HCT116 (cell line): ENCODE measurements at regions not wholly inside any gene's neighbourhood (a gene's known extent, or its start where the extent isn't known, plus 50 kb on each side); places are given as distances from the start of the nearest gene placed in this dataset.

ENCODE experiments used
- ATAC-seq: fragments of 200-7000 bp; cut with Tn5 transposase; 2 replicates; pipeline ENCODE4 v1.9.1; 2020; ENCODE audit warnings: mild to moderate bottlenecking, moderate library complexity
- BruUV-seq: library from RNA; stranded (reverse); fragments of 400-500 nt; replicated peaks from 2 replicates; lab custom pipeline; 2021; lab: Mats Ljungman, UMichigan
- CTCF ChIA-PET: fragments of 300-600 bp; sonication (Branson Sonifier 250); formaldehyde crosslinking; loops from one replicate; lab custom pipeline; 2021; ENCODE audit warnings: antibody characterized with exemption; lab: Charles Lee
- POLR2A ChIA-PET: fragments of 300-600, 350-600 bp; sonication (Branson Sonifier 250); formaldehyde crosslinking; loops from one replicate; lab custom pipeline; 2021; ENCODE audit warnings: antibody characterized with exemption; lab: Charles Lee
- RAD21 ChIA-PET, 2 experiments: fragments of 300-600 bp; sonication (Branson Sonifier 250); formaldehyde crosslinking; loops; one replicate each; lab custom pipeline; 2023; ENCODE audit warnings: low total read pairs in 2 of 2; ENCODE audit not compliant: uncharacterized antibody in 2 of 2, unreplicated experiment in 2 of 2, low non-redundant PET in 1 of 2; lab: Charles Lee
- DNase-seq: peaks from one replicate; pipeline ENCODE4 v3.0.0-alpha.2; 2010; ENCODE audit warnings: low read depth, low spot score
- H2AFZ ChIP-seq: fragments of 200-600 bp; shearing (Covaris generic), sonication (generic); 2 replicates; pipeline ENCODE4 v1.6.1; 2017; ENCODE audit warnings: low read depth, mixed run types, mixed read lengths, antibody characterized with exemption, low read length; ENCODE audit not compliant: poor library complexity, severe bottlenecking
- H3K27ac ChIP-seq: 2 replicates; pipeline ENCODE4 v1.5.1; 2012; ENCODE audit warnings: low read depth, low read length
- H3K27me3 ChIP-seq: fragments of 200-600 bp; sonication (generic); 2 replicates; pipeline ENCODE4 v1.6.1; 2016; ENCODE audit warnings: mixed run types, low read length, mixed read lengths; ENCODE audit not compliant: insufficient read depth
- H3K36me3 ChIP-seq, 2 experiments: fragments of 200-500 bp in 1 of 2; fragments of 200-600 bp in 1 of 2; sonication (Bioruptor generic) in 1 of 2; sonication (generic) in 1 of 2; 2 replicates each; pipeline versions ENCODE4 v1.5.1 to v1.6.1; 2014 to 2016; ENCODE audit warnings: low read length in 2 of 2, inconsistent platforms in 1 of 2, mixed read lengths in 1 of 2, mixed run types in 1 of 2; ENCODE audit not compliant: insufficient read depth in 2 of 2, control insufficient read depth in 1 of 2
- H3K4me1 ChIP-seq, 2 experiments: fragments of 200-600 bp in 1 of 2; sonication (generic) in 1 of 2; 2 replicates each; pipeline versions ENCODE4 v1.5.1 to v1.6.1; 2012 to 2017; ENCODE audit warnings: low read length in 2 of 2, inconsistent platforms in 1 of 2, mild to moderate bottlenecking in 1 of 2, mixed read lengths in 1 of 2, mixed run types in 1 of 2, moderate library complexity in 1 of 2; ENCODE audit not compliant: insufficient read depth in 2 of 2, control insufficient read depth in 1 of 2
- H3K4me2 ChIP-seq: fragments of 200-600 bp; sonication (generic); 2 replicates; pipeline ENCODE4 v1.6.1; 2017; ENCODE audit warnings: mixed run types, low read length, mixed read lengths
- H3K4me3 ChIP-seq, 2 experiments: fragments of 200-600 bp in 1 of 2; sonication (generic) in 1 of 2; replicated peaks in 1 of 2; 2 replicates each; pipeline ENCODE4 v1.5.1; 2011 to 2016; ENCODE audit warnings: low read length in 2 of 2, control low read depth in 1 of 2, low read depth in 1 of 2, mild to moderate bottlenecking in 1 of 2, mixed read lengths in 1 of 2, mixed run types in 1 of 2
- H3K79me2 ChIP-seq: fragments of 200-600 bp; sonication (generic); 2 replicates; pipeline ENCODE4 v1.6.1; 2017; ENCODE audit warnings: mild to moderate bottlenecking, mixed run types, low read length, moderate library complexity, mixed read lengths; ENCODE audit not compliant: insufficient read depth
- H3K9ac ChIP-seq: fragments of 200-600 bp; sonication (generic); 2 replicates; pipeline ENCODE4 v1.6.1; 2016; ENCODE audit warnings: low read length, mixed read lengths
- H3K9me2 ChIP-seq: fragments of 200-600 bp; sonication (generic), shearing (Covaris generic); 2 replicates; pipeline ENCODE4 v1.6.1; 2017; ENCODE audit warnings: mixed run types, mild to moderate bottlenecking, moderate library complexity; ENCODE audit not compliant: insufficient read depth
- H3K9me3 ChIP-seq, 2 experiments: fragments of 200-500 bp in 1 of 2; fragments of 200-600 bp in 1 of 2; sonication (Bioruptor generic) in 1 of 2; sonication (generic) in 1 of 2; 2 replicates each; pipeline ENCODE4 v1.6.1; 2014 to 2017; ENCODE audit warnings: low read length in 2 of 2, mixed read lengths in 2 of 2, inconsistent platforms in 1 of 2, low read depth in 1 of 2, mild to moderate bottlenecking in 1 of 2, mixed run types in 1 of 2, moderate library complexity in 1 of 2; ENCODE audit not compliant: control insufficient read depth in 1 of 2, insufficient read depth in 1 of 2
- H4K20me1 ChIP-seq: fragments of 200-600 bp; sonication (generic), shearing (Covaris generic); 2 replicates; pipeline ENCODE4 v1.6.1; 2017; ENCODE audit warnings: mixed run types, mild to moderate bottlenecking, moderate library complexity; ENCODE audit not compliant: insufficient read depth
- CBX3 ChIP-seq: IDR thresholded peaks from 2 replicates; pipeline ENCODE4 v1.6.1; 2012; ENCODE audit warnings: low read depth
- CEBPB ChIP-seq: IDR thresholded peaks from 2 replicates; pipeline ENCODE4 v1.6.1; 2012; ENCODE audit warnings: low read depth
- EGR1 ChIP-seq: IDR thresholded peaks from 2 replicates; pipeline ENCODE4 v1.6.1; 2012; ENCODE audit warnings: low read depth
- ELF1 ChIP-seq: IDR thresholded peaks from 2 replicates; pipeline ENCODE4 v1.6.1; 2012; ENCODE audit warnings: low read depth, borderline replicate concordance
- EZH2 ChIP-seq: fragments of 200-600 bp; sonication (generic); IDR thresholded peaks from 2 replicates; pipeline ENCODE4 v1.6.1; 2017; ENCODE audit warnings: antibody characterized with exemption, mixed run types
- EZH2phosphoT487 ChIP-seq: fragments of 200-600 bp; IDR thresholded peaks from 2 replicates; pipeline ENCODE4 v1.6.1; 2018; ENCODE audit warnings: antibody characterized with exemption, borderline replicate concordance
- FOSL1 ChIP-seq: IDR thresholded peaks from 2 replicates; pipeline ENCODE4 v1.6.1; 2012; ENCODE audit warnings: low read depth
- JUND ChIP-seq: IDR thresholded peaks from 2 replicates; pipeline ENCODE4 v1.6.1; 2012
- MAX ChIP-seq: IDR thresholded peaks from 2 replicates; pipeline ENCODE4 v1.6.1; 2012
- POLR2A ChIP-seq: IDR thresholded peaks from 2 replicates; pipeline ENCODE4 v1.7.0; 2011; ENCODE audit warnings: borderline replicate concordance; ENCODE audit not compliant: insufficient read depth, insufficient read length; ENCODE audit errors: extremely low read depth
- POLR2AphosphoS5 ChIP-seq: IDR thresholded peaks from 2 replicates; pipeline ENCODE4 v1.6.1; 2011; ENCODE audit warnings: mild to moderate bottlenecking, low read depth, low read length, moderate library complexity
- RAD21 ChIP-seq: IDR thresholded peaks from 2 replicates; pipeline ENCODE4 v1.6.1; 2012; ENCODE audit warnings: low read depth, mild to moderate bottlenecking
- SP1 ChIP-seq: IDR thresholded peaks from 2 replicates; pipeline ENCODE4 v1.6.1; 2012; ENCODE audit warnings: low read depth
- YY1 ChIP-seq: IDR thresholded peaks from 2 replicates; pipeline ENCODE4 v1.6.1; 2011; ENCODE audit warnings: low read length, low read depth, moderate library complexity, mild to moderate bottlenecking; ENCODE audit not compliant: insufficient replicate concordance; ENCODE audit errors: extremely low read depth
- ZBTB33 ChIP-seq: IDR thresholded peaks from 2 replicates; pipeline ENCODE4 v1.6.1; 2011; ENCODE audit warnings: mild to moderate bottlenecking, low read length, moderate library complexity; ENCODE audit not compliant: insufficient replicate concordance; ENCODE audit errors: extremely low read depth
- ZFX ChIP-seq: fragments of 450-650 bp; IDR thresholded peaks from 2 replicates; pipeline ENCODE4 v1.6.1; 2017
- ZNF274 ChIP-seq: fragments of 200-500 bp; sonication (Bioruptor generic); IDR thresholded peaks from 2 replicates; pipeline ENCODE4 v1.6.1; 2014; ENCODE audit warnings: mild to moderate bottlenecking, low read depth, low read length, inconsistent platforms
- intact Hi-C: fragments of 100-400 bp; cut with micrococcal nuclease; formaldehyde crosslinking; loops from 2 replicates; pipeline ENCODE4 v1.10.0; 2022
- TF ChIP-seq, protein P1 (sequence below): IDR thresholded peaks from 2 replicates; pipeline ENCODE4 v1.6.1; 2012; ENCODE audit warnings: low read depth

- no peak for TF ChIP-seq ZBTB33
- peak; percentile 94 for TF ChIP-seq SP1
Observed at GRCh38 chr2:19801367-19802080, 100.3 kb downstream of the TTC32 start (continued).

DNA sequence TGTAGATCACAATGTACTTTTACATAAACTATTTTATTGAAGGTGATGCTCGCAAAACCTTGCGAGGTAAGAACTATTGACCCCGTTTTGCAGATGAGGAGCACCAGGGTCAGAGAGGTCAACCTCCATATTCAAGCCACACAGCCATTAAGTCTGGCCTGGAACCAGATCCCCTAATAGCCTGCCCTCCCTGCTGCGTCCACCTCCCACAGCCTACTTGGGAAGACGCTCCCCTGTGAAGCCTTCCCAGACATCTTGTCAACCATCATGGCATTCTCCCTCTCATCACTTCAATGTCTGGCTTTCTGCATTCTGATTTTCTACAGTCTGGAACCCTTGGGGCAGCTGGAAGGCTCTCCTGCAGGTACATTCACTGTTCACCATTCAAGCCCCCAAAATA, 101.0 kb downstream of the TTC32 start:
- Histone ChIP-seq H4K20me1 (no peaks in the 10 kb centered on the region), H3K4me3 (no peak overlapping the region), H2AFZ (no peak overlapping the region), H3K9ac (no peak overlapping the region), H3K27me3 (peaks cover 40% of the 10 kb centered on the region; the same call in 1 of the 2 replicates), H3K36me3 (no peaks in the 10 kb centered on the region), H3K4me1 (peaks cover 19 to 23% of the 10 kb centered on the region in 2 experiments), H3K27ac (no peak overlapping the region), H3K9me3 (no peaks in the 10 kb centered on the region), H3K9me2 (no peaks in the 10 kb centered on the region), H3K4me2 (peak overlapping the region; percentile 59), H3K79me2 (no peaks in the 10 kb centered on the region)
- intact Hi-C loops: no loop called here
- ATAC-seq (peak; percentile 19), DNase-seq (no peak)
- ChIA-PET POLR2A (no interaction called here), RAD21 (no interaction called here), CTCF (interaction anchor here (1.0 kb wide), 1 partner anchor 62 kb away, joined by 3 read pairs; no protein-coding TSS in a partner anchor)
- BruUV-seq: no TSS peak
- TF ChIP-seq JUND (no peak), POLR2AphosphoS5 (no peak), ZNF274 (no peak), CEBPB (no peak), POLR2A (no peak), FOSL1 (no peak), ZFX (no peak), MAX (no peak), EZH2 (no peak), ELF1 (no peak), EZH2phosphoT487 (no peak), EGR1 (no peak), RAD21 (no peak), CBX3 (no peak), ZBTB33 (no peak), YY1 (no peak)
- TF ChIP-seq, protein P1, sequence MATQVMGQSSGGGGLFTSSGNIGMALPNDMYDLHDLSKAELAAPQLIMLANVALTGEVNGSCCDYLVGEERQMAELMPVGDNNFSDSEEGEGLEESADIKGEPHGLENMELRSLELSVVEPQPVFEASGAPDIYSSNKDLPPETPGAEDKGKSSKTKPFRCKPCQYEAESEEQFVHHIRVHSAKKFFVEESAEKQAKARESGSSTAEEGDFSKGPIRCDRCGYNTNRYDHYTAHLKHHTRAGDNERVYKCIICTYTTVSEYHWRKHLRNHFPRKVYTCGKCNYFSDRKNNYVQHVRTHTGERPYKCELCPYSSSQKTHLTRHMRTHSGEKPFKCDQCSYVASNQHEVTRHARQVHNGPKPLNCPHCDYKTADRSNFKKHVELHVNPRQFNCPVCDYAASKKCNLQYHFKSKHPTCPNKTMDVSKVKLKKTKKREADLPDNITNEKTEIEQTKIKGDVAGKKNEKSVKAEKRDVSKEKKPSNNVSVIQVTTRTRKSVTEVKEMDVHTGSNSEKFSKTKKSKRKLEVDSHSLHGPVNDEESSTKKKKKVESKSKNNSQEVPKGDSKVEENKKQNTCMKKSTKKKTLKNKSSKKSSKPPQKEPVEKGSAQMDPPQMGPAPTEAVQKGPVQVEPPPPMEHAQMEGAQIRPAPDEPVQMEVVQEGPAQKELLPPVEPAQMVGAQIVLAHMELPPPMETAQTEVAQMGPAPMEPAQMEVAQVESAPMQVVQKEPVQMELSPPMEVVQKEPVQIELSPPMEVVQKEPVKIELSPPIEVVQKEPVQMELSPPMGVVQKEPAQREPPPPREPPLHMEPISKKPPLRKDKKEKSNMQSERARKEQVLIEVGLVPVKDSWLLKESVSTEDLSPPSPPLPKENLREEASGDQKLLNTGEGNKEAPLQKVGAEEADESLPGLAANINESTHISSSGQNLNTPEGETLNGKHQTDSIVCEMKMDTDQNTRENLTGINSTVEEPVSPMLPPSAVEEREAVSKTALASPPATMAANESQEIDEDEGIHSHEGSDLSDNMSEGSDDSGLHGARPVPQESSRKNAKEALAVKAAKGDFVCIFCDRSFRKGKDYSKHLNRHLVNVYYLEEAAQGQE: no peak
